Gastroesophageal sphincter (tissue), 4 donors: ENCODE measurements at regions not wholly inside any gene's neighbourhood (a gene's known extent, or its start where the extent isn't known, plus 50 kb on each side); places are given as distances from the start of the nearest gene placed in this dataset.

Experiments
- ATAC-seq: fragments of 150-250 bp; one replicate; pipeline ENCODE4 v1.9.1; 2016; ENCODE audit warnings: mild to moderate bottlenecking, moderate library complexity
- H3K27ac ChIP-seq, 4 donors: fragments of 200-600 bp; sonication (generic) in 3 of 4; 1 replicate in 3 of 4; 2 replicates in 1 of 4; pipeline ENCODE4 v1.5.1; 2016 to 2019
- H3K27me3 ChIP-seq: fragments of 200-600 bp; sonication (generic); one replicate; pipeline ENCODE4 v1.5.1; 2019
- H3K36me3 ChIP-seq, 2 donors: fragments of 200-600 bp; sonication (generic); one replicate each; pipeline ENCODE4 v1.5.1; 2019; ENCODE audit warnings: control low read depth in 1 of 2
- H3K4me1 ChIP-seq, 3 donors: fragments of 200-600 bp; sonication (generic); 1 replicate in 2 of 3; 2 replicates in 1 of 3; pipeline ENCODE4 v1.5.1; 2016 to 2019; ENCODE audit warnings: control low read depth in 2 of 3
- H3K4me3 ChIP-seq, 2 donors: fragments of 200-600 bp; sonication (generic); one replicate each; pipeline ENCODE4 v1.5.1; 2019; ENCODE audit warnings: mild to moderate bottlenecking in 1 of 2, moderate library complexity in 1 of 2
- H3K9me3 ChIP-seq, 3 donors: fragments of 200-600 bp; sonication (generic); one replicate each; pipeline ENCODE4 v1.5.1; 2017 to 2019; ENCODE audit warnings: control low read depth in 2 of 3
- CTCF ChIP-seq, 4 experiments: fragments of 200-600 bp in 2 of 4; fragments of 450-650 bp in 2 of 4; sonication (generic) in 1 of 4; IDR thresholded peaks; one replicate each; pipeline ENCODE4 v1.5.1; 2017 to 2019; ENCODE audit warnings: antibody characterized with exemption in 4 of 4, mild to moderate bottlenecking in 2 of 4, moderate library complexity in 2 of 4
- EP300 ChIP-seq: sonication (generic); formaldehyde crosslinking; IDR thresholded peaks from one replicate; pipeline ENCODE4 v1.6.1; 2017; ENCODE audit warnings: antibody characterized with exemption, mild to moderate bottlenecking
- POLR2A ChIP-seq, 2 donors: fragments of 450-650 bp; IDR thresholded peaks; one replicate each; pipeline ENCODE4 v1.6.1; 2017; ENCODE audit warnings: antibody characterized with exemption in 2 of 2, mild to moderate bottlenecking in 2 of 2, moderate library complexity in 1 of 2
- POLR2AphosphoS5 ChIP-seq: sonication (generic); formaldehyde crosslinking; IDR thresholded peaks from one replicate; pipeline ENCODE4 v1.6.1; 2017; ENCODE audit warnings: antibody characterized with exemption
- WGBS, 2 donors: methylation state at CpG; one replicate each; pipeline ENCODE4 v1.1.5; 2018; ENCODE audit warnings: low coverage in 1 of 2; 5-methylcytosine and 5-hydroxymethylcytosine counted together

GRCh38 chr6:8664700-8665099 lies 229.4 kb upstream of the SLC35B3 start:
- Histone ChIP-seq H3K4me1 (no peaks in the 10 kb centered on the region), H3K4me3 (no peak overlapping the region), H3K36me3 (no peaks in the 10 kb centered on the region), H3K27ac (no peak overlapping the region), H3K27me3 (no peaks in the 10 kb centered on the region), H3K9me3 (no peaks in the 10 kb centered on the region)
- no peak for ATAC-seq
- no peak for TF ChIP-seq CTCF (IDR thresholded peaks at IDR 0.05)
- TF ChIP-seq POLR2AphosphoS5: no peak
- no peak for TF ChIP-seq POLR2A (IDR thresholded peaks at IDR 0.05)
- TF ChIP-seq EP300: no peak
- WGBS, 2 donors: 98 to 100% methylated on average over 3 of the region's 3 CpGs

- Histone ChIP-seq H3K9me3 (no peaks in the 10 kb centered on the region), H3K27me3 (no peaks in the 10 kb centered on the region), H3K4me3 (no peak overlapping the region), H3K4me1 (no peaks in the 10 kb centered on the region), H3K36me3 (no peaks in the 10 kb centered on the region), H3K27ac (no peak overlapping the region)
- 62 to 83% methylated on average over 3 of the region's 3 CpGs for WGBS, 2 donors
- no peak for ATAC-seq
- TF ChIP-seq CTCF (IDR thresholded peaks at IDR 0.05): no peak
- no peak for TF ChIP-seq POLR2A (IDR thresholded peaks at IDR 0.05)
- TF ChIP-seq POLR2AphosphoS5: no peak
- no peak for TF ChIP-seq EP300
Measured at GRCh38 chr6:8664070-8664469, 228.7 kb upstream of the SLC35B3 start.

- WGBS, 2 donors: 90 to 92% methylated on average over 3 to 5 of the region's 6 CpGs
- no peaks in the 10 kb centered on the region for H3K27me3 ChIP-seq
- TF ChIP-seq CTCF (IDR thresholded peaks at IDR 0.05) (no peak), POLR2AphosphoS5 (no peak), POLR2A (IDR thresholded peaks at IDR 0.05) (no peak), EP300 (no peak)
- H3K4me3 ChIP-seq: no peak overlapping the region
- ATAC-seq: no peak
- no peak overlapping the region for H3K27ac ChIP-seq
- no peaks in the 10 kb centered on the region for H3K9me3 ChIP-seq
- H3K4me1 ChIP-seq: no peaks in the 10 kb centered on the region
- no peaks in the 10 kb centered on the region for H3K36me3 ChIP-seq
Measured at GRCh38 chr6:8659404-8660189, 224.3 kb upstream of the SLC35B3 start.

GRCh38 chr6:8658416-8658815 lies 223.1 kb upstream of the SLC35B3 start:
- no peaks in the 10 kb centered on the region for H3K27me3 ChIP-seq
- TF ChIP-seq POLR2A (IDR thresholded peaks at IDR 0.05) (no peak), CTCF (IDR thresholded peaks at IDR 0.05) (no peak), POLR2AphosphoS5 (no peak), EP300 (no peak)
- no peaks in the 10 kb centered on the region for H3K36me3 ChIP-seq
- H3K4me3 ChIP-seq: no peak overlapping the region
- no peak overlapping the region for H3K27ac ChIP-seq
- 8 to 23% methylated on average over 3 to 4 of the region's 4 CpGs for WGBS, 2 donors
- H3K4me1 ChIP-seq: no peaks in the 10 kb centered on the region
- H3K9me3 ChIP-seq: no peaks in the 10 kb centered on the region
- no peak for ATAC-seq

- no peaks in the 10 kb centered on the region for H3K4me1 ChIP-seq
- H3K27ac ChIP-seq: no peak overlapping the region
- H3K4me3 ChIP-seq: no peak overlapping the region
- no peak for TF ChIP-seq POLR2A (IDR thresholded peaks at IDR 0.05)
- TF ChIP-seq CTCF (IDR thresholded peaks at IDR 0.05): no peak
- no peak for TF ChIP-seq EP300
- TF ChIP-seq POLR2AphosphoS5: no peak
- H3K36me3 ChIP-seq: no peaks in the 10 kb centered on the region
- no peak for ATAC-seq
- no peaks in the 10 kb centered on the region for H3K27me3 ChIP-seq
- no peaks in the 10 kb centered on the region for H3K9me3 ChIP-seq
Measured at GRCh38 chr6:8657522-8657921, 222.2 kb upstream of the SLC35B3 start.
